Stimulated activated CD4-positive, alpha-beta T cell treated with anti-CD3 and anti-CD28 coated beads, TNF-alpha, amount 100 ng/mL, for 1 hour (primary cell): ENCODE measurements at regions not wholly inside any gene's neighbourhood (a gene's known extent, or its start where the extent isn't known, plus 50 kb on each side); places are given as distances from the start of the nearest gene placed in this dataset.
A peak's percentile ranks its signal among the peaks of the same experiment; 100 is the strongest.

Experiments
- DNase-seq, 3 donors: peaks; one replicate each; pipeline ENCODE4 v3.0.0-alpha.2; 2020; ENCODE audit warnings: low read depth in 3 of 3, low spot score in 1 of 3

- DNase-seq: no peak
Measured at GRCh38 chr21:41037936-41038335, 130.0 kb upstream of the BACE2 start.

- DNase-seq: no peak
Measured at GRCh38 chr21:41043014-41043413, 124.9 kb upstream of the BACE2 start.

GRCh38 chr21:41045534-41046268 lies 122.3 kb upstream of the BACE2 start:
- no peak for DNase-seq

- DNase-seq: no peak
Measured at GRCh38 chr21:41048145-41048544, 119.8 kb upstream of the BACE2 start.

- no peak for DNase-seq
Measured at GRCh38 chr21:41048623-41049022, 119.3 kb upstream of the BACE2 start.

- DNase-seq: no peak
Measured at GRCh38 chr21:41052820-41053555, 115.0 kb upstream of the BACE2 start.

GRCh38 chr21:41054018-41054578 lies 113.9 kb upstream of the BACE2 start:
- DNase-seq: no peak

GRCh38 chr21:41055266-41055665 lies 112.7 kb upstream of the BACE2 start:
- DNase-seq: no peak

GRCh38 chr21:41059871-41060270 lies 108.1 kb upstream of the BACE2 start:
- no peak for DNase-seq

GRCh38 chr21:41061701-41062100 lies 106.3 kb upstream of the BACE2 start:
- no peak for DNase-seq

GRCh38 chr21:41064334-41064791 lies 103.6 kb upstream of the BACE2 start:
- no peak for DNase-seq

- DNase-seq: no peak
Measured at GRCh38 chr21:41064951-41065350, 103.0 kb upstream of the BACE2 start.

- DNase-seq: no peak
Measured at GRCh38 chr21:41065539-41065938, 102.4 kb upstream of the BACE2 start.

- no peak for DNase-seq
Measured at GRCh38 chr21:41066086-41066938, 101.6 kb upstream of the BACE2 start.

- no peak for DNase-seq
Measured at GRCh38 chr21:41067709-41068108, 100.3 kb upstream of the BACE2 start.

GRCh38 chr21:41068496-41068895 lies 99.5 kb upstream of the BACE2 start:
- no peak for DNase-seq

GRCh38 chr21:41068967-41069642 lies 98.9 kb upstream of the BACE2 start:
- DNase-seq: peak in 2 of 3 donors; percentile 22 to 48

GRCh38 chr21:41070284-41070683 lies 97.7 kb upstream of the BACE2 start:
- no peak for DNase-seq

- no peak for DNase-seq
Measured at GRCh38 chr21:41071258-41072171, 96.4 kb upstream of the BACE2 start.

GRCh38 chr21:41073558-41073957 lies 94.4 kb upstream of the BACE2 start:
- DNase-seq: no peak
